ENCODE measurements at regions not wholly inside any gene's neighbourhood (a gene's known extent, or its start where the extent isn't known, plus 50 kb on each side); places are given as distances from the start of the nearest gene placed in this dataset.
A peak's percentile ranks its signal among the peaks of the same experiment; 100 is the strongest.

- no peaks in the 10 kb centered on the region for H3K4me1 ChIP-seq (replicated peaks in 1 of 4; ENCODE audit: control insufficient read depth in 3 of 4, insufficient read depth in 4 of 4, low read length in 3 of 4)
- no peak overlapping the region for H2BK120ac ChIP-seq (replicated peaks; ENCODE audit: low read depth, low read length)
- no peak overlapping the region for H3K4ac ChIP-seq (replicated peaks; ENCODE audit: insufficient read length, low read depth, low read length)
- no peak overlapping the region for H2BK20ac ChIP-seq (ENCODE audit: low read length)
- no peak overlapping the region for H4K8ac ChIP-seq (ENCODE audit: extremely low read depth, insufficient read depth, low read length)
- WGBS, 2 experiments (ENCODE audit: extremely low coverage in 1 of 2, insufficient coverage in 1 of 2, insufficient read length in 1 of 2, insufficient replicate concordance in 2 of 2, low coverage in 1 of 2, low lambda C conversion rate in 2 of 2, missing lambda C conversion rate in 1 of 2) = 90% methylated on average over 14 of the region's 15 CpGs; no CpG with 5 or more reads in 1 of the 2 experiments
- no peak overlapping the region for H3K18ac ChIP-seq (ENCODE audit: extremely low read depth, low read length)
- H3K79me2 ChIP-seq (ENCODE audit: control insufficient read depth in 1 of 2, insufficient read depth in 2 of 2, low read length in 2 of 2) = no peaks in the 10 kb centered on the region
- FAIRE-seq (no peak), DNase-seq (ENCODE audit: low read depth in 1 of 2, low spot score in 2 of 2) (no peak)
- H3K14ac ChIP-seq (ENCODE audit: insufficient read length) = no peak overlapping the region
- no peaks in the 10 kb centered on the region for H3K23me2 ChIP-seq (ENCODE audit: low read depth, low read length)
- no peak overlapping the region for H3K4me3 ChIP-seq (ENCODE audit: extremely low read depth in 1 of 4, insufficient read depth in 2 of 4, low read depth in 3 of 4, low read length in 4 of 4)
- no peak overlapping the region for H2BK5ac ChIP-seq (ENCODE audit: low read depth, low read length)
- H3K4me2 ChIP-seq (ENCODE audit: insufficient read depth in 1 of 2, low read depth in 2 of 2, low read length in 2 of 2) = no peak overlapping the region
- H3K27ac ChIP-seq (ENCODE audit: low read depth, low read length) = no peak overlapping the region
- H3K9ac ChIP-seq (replicated peaks in 1 of 4; ENCODE audit: extremely low read depth in 1 of 4, low read depth in 3 of 4, low read length in 3 of 4) = no peak overlapping the region
- TF ChIP-seq E2F6 (IDR thresholded peaks at IDR 0.05) (no peak), CBX8 (IDR thresholded peaks at IDR 0.05; ENCODE audit: borderline replicate concordance, low read depth, low read length) (no peak), CTCF (IDR thresholded peaks at IDR 0.05; ENCODE audit: control extremely low read depth in 1 of 3, insufficient read depth in 1 of 3, low read depth in 1 of 3, low read length in 3 of 3) (peak in 1 of 3 experiments; percentile 23; a peak in 1 of 4 replicates), RFX5 (IDR thresholded peaks at IDR 0.05; ENCODE audit: borderline replicate concordance, low read depth, low read length) (no peak), KDM1A (IDR thresholded peaks at IDR 0.05; ENCODE audit: borderline replicate concordance, low read length) (no peak)
- CTCF ChIA-PET (ENCODE audit: partially characterized antibody) = interaction anchor here (0.7 to 2.5 kb wide), 5 partner anchors 11 to 455 kb away, joined by 3 to 9 read pairs (median 3); no protein-coding TSS in a partner anchor
- H3K79me1 ChIP-seq (ENCODE audit: low read depth, low read length) = no peaks in the 10 kb centered on the region; the same call in 1 of the 2 replicates
- H3K36me3 ChIP-seq (ENCODE audit: control insufficient read depth in 2 of 4, insufficient read depth in 4 of 4, low read length in 3 of 4) = no peaks in the 10 kb centered on the region
- H3K27me3 ChIP-seq (replicated peaks in 1 of 4; ENCODE audit: control insufficient read depth in 3 of 4, extremely low read depth in 1 of 4, insufficient read depth in 3 of 4, low read length in 3 of 4) = no peaks in the 10 kb centered on the region
- POLR2A ChIA-PET (ENCODE audit: partially characterized antibody) = no interaction called here
- no peak overlapping the region for H2BK15ac ChIP-seq (ENCODE audit: low read length)
- no peak overlapping the region for H2AK5ac ChIP-seq (ENCODE audit: low read depth, low read length)
- no peak overlapping the region for H2BK12ac ChIP-seq (ENCODE audit: low read depth, low read length)
- H2AFZ ChIP-seq (ENCODE audit: low read length) = no peak overlapping the region
- no peaks in the 10 kb centered on the region for H3K9me3 ChIP-seq (ENCODE audit: insufficient read depth in 2 of 2, low read depth in 1 of 2, low read length in 1 of 2)
- no peaks in the 10 kb centered on the region for H4K20me1 ChIP-seq (replicated peaks in 1 of 2; ENCODE audit: control insufficient read depth in 1 of 2, insufficient read depth in 2 of 2, low read length in 2 of 2)
- H3K56ac ChIP-seq (replicated peaks; ENCODE audit: insufficient read length, low read depth, low read length) = no peak overlapping the region
- no peak overlapping the region for H4K91ac ChIP-seq (replicated peaks; ENCODE audit: insufficient read length, low read length)
- no peak overlapping the region for H4K5ac ChIP-seq (ENCODE audit: insufficient read length, low read depth, low read length)
- H3K23ac ChIP-seq (ENCODE audit: insufficient read length) = no peak overlapping the region
Measured at GRCh38 chr11:122509899-122510298, 145.6 kb upstream of the UBASH3B start.

Data from H1 (cell line).